Breast epithelium (tissue), 4 donors: ENCODE measurements at regions not wholly inside any gene's neighbourhood (a gene's known extent, or its start where the extent isn't known, plus 50 kb on each side); places are given as distances from the start of the nearest gene placed in this dataset.

Source experiments
- DNase-seq, 2 donors: peaks; one replicate each; pipeline ENCODE4 v3.0.0-alpha.2; 2019; ENCODE audit warnings: low spot score in 2 of 2
- H3K27ac ChIP-seq, 2 donors: fragments of 200-600 bp; sonication (generic) in 1 of 2; one replicate each; pipeline ENCODE4 v1.5.1; 2016 to 2019; ENCODE audit warnings: mild to moderate bottlenecking in 1 of 2
- H3K27me3 ChIP-seq, 2 donors: fragments of 200-600 bp; sonication (generic) in 1 of 2; one replicate each; pipeline versions ENCODE4 v1.5.1 to v1.6.0; 2017 to 2019; ENCODE audit warnings: control low read depth in 1 of 2, mild to moderate bottlenecking in 1 of 2
- H3K36me3 ChIP-seq: fragments of 200-600 bp; one replicate; pipeline ENCODE4 v1.5.1; 2019
- H3K4me1 ChIP-seq, 2 donors: fragments of 200-600 bp; sonication (generic); one replicate each; pipeline ENCODE4 v1.5.1; 2016 to 2019; ENCODE audit warnings: control low read depth in 1 of 2
- H3K4me3 ChIP-seq, 3 donors: fragments of 200-600 bp; sonication (generic); 1 replicate in 2 of 3; 2 replicates in 1 of 3; pipeline ENCODE4 v1.5.1; 2016 to 2019; ENCODE audit warnings: mild to moderate bottlenecking in 3 of 3, moderate library complexity in 2 of 3
- H3K9me3 ChIP-seq, 2 donors: fragments of 200-600 bp; sonication (generic) in 1 of 2; one replicate each; pipeline ENCODE4 v1.5.1; 2016 to 2019; ENCODE audit warnings: control low read depth in 1 of 2
- CTCF ChIP-seq, 3 donors: fragments of 450-650 bp; IDR thresholded peaks; one replicate each; pipeline ENCODE4 v1.5.1; 2016 to 2017; ENCODE audit warnings: antibody characterized with exemption in 3 of 3, mild to moderate bottlenecking in 3 of 3, moderate library complexity in 3 of 3
- POLR2A ChIP-seq: fragments of 450-650 bp; IDR thresholded peaks from one replicate; pipeline ENCODE4 v1.6.1; 2016; ENCODE audit warnings: antibody characterized with exemption, mild to moderate bottlenecking, moderate library complexity
- POLR2AphosphoS5 ChIP-seq, 3 donors: sonication (generic); formaldehyde crosslinking; IDR thresholded peaks; one replicate each; pipeline ENCODE4 v1.6.1; 2017; ENCODE audit warnings: antibody characterized with exemption in 3 of 3
- intact Hi-C: fragments of 100-400 bp; cut with DNase I; formaldehyde crosslinking; loops from one replicate; pipeline ENCODE4 v1.15.1; 2023; ENCODE audit warnings: low total_unique reads

GRCh38 chr11:71372693-71373657 is 75.2 kb downstream of the DHCR7 start:
- peaks cover 0 to 4% of the 10 kb centered on the region in 2 donors for H3K27me3 ChIP-seq
- H3K4me3 ChIP-seq: no peak overlapping the region
- no peak for TF ChIP-seq POLR2A
- TF ChIP-seq POLR2AphosphoS5 (IDR thresholded peaks at IDR 0.05): no peak
- peak in 2 of 3 donors; percentile 17 to 37 for TF ChIP-seq CTCF (IDR thresholded peaks at IDR 0.05)
- H3K9me3 ChIP-seq: no peaks in the 10 kb centered on the region
- intact Hi-C loops: no loop called here
- no peak overlapping the region for H3K27ac ChIP-seq
- H3K4me1 ChIP-seq: no peaks in the 10 kb centered on the region
- DNase-seq: no peak
- H3K36me3 ChIP-seq: no peaks in the 10 kb centered on the region

DNA sequence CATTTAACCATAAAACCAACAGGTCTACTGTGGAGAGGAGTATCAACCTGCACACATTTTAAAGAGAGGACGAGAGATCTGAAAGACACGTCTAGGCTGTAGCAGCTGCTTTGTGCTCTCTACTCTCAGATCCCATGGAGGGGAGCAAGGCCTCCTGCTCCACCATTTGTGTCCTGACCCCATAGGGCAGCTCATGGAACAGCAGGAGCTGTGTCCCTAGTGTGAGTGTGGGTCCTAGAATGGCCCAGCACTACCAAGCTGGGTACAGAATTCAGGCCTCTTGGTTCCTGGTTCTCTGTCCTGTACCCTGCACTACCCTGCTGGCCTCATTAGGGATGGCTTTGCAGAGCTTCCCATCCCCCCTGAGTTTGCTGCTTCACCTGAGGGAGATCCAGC is 76.5 kb downstream of the DHCR7 start:
- no peak for DNase-seq
- H3K36me3 ChIP-seq: no peaks in the 10 kb centered on the region
- no peaks in the 10 kb centered on the region for H3K4me1 ChIP-seq
- no peak for TF ChIP-seq POLR2AphosphoS5 (IDR thresholded peaks at IDR 0.05)
- no peak for TF ChIP-seq CTCF (IDR thresholded peaks at IDR 0.05)
- peaks cover 0 to 7% of the 10 kb centered on the region in 2 donors for H3K27me3 ChIP-seq
- intact Hi-C loops: no loop called here
- H3K9me3 ChIP-seq: no peaks in the 10 kb centered on the region
- no peak overlapping the region for H3K27ac ChIP-seq
- H3K4me3 ChIP-seq: no peak overlapping the region

DNA sequence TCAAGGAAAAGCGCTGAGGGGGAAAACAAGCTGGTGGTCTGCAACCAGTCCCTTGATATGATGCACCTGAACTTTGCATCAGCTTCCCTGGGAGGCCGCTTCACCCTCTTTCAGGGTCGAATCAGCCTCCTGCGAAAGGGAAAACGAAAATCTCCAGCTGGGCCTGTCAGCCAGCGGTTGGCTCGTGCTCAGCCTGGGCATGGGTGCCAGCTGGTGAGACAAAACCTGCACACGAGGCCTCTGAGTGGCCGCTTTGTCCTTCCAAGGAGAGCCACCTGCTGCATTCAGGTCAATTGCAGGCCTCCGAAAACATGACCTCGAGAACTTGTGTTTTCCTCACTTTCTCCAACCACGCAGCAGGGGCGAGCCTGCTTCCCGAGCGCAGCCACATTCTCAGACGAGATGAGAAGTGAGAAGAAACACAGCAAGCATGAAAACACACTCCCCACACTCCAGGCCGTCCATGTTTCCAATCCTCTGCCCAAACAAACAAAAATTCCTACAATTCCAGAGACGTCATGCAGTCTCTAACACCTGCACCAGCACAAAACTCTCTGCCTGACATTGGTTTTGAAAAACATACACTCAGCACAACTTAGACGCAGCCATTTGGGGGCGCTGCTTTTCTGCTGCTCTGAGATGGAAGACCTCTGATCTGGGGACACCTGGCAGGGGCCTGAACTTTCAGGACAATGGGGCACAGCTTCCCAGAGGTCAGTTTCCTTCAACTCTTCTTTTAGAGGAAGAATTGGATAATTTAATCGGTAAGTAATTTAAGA is 77.1 kb downstream of the DHCR7 start:
- Histone ChIP-seq H3K4me1 (no peaks in the 10 kb centered on the region), H3K9me3 (no peaks in the 10 kb centered on the region), H3K36me3 (no peaks in the 10 kb centered on the region), H3K27ac (no peak overlapping the region), H3K4me3 (no peak overlapping the region), H3K27me3 (peaks cover 0 to 7% of the 10 kb centered on the region in 2 donors)
- no peak for DNase-seq
- no peak for TF ChIP-seq CTCF (IDR thresholded peaks at IDR 0.05)
- intact Hi-C loops: no loop called here

GRCh38 chr11:71370020-71370747 is 78.0 kb downstream of the DHCR7 start:
- no peaks in the 10 kb centered on the region for H3K4me1 ChIP-seq
- no peak for DNase-seq
- H3K4me3 ChIP-seq: no peak overlapping the region
- peaks cover 0 to 7% of the 10 kb centered on the region in 2 donors for H3K27me3 ChIP-seq
- no peaks in the 10 kb centered on the region for H3K9me3 ChIP-seq
- intact Hi-C loops: no loop called here
- TF ChIP-seq POLR2A (no peak), POLR2AphosphoS5 (IDR thresholded peaks at IDR 0.05) (no peak), CTCF (IDR thresholded peaks at IDR 0.05) (no peak)
- no peak overlapping the region for H3K27ac ChIP-seq
- H3K36me3 ChIP-seq: no peaks in the 10 kb centered on the region
